Right renal cortex interstitium (tissue), 3 donors: ENCODE measurements at regions not wholly inside any gene's neighbourhood (a gene's known extent, or its start where the extent isn't known, plus 50 kb on each side); places are given as distances from the start of the nearest gene placed in this dataset.

Experiments used
- DNase-seq, 3 donors: peaks; one replicate each; pipeline ENCODE4 v3.0.0-alpha.2; 2013; ENCODE audit warnings: low read depth in 3 of 3, low spot score in 2 of 3

- DNase-seq: no peak
Measured at GRCh38 chr11:121801394-121801748, 314.6 kb downstream of the BLID start.

DNA sequence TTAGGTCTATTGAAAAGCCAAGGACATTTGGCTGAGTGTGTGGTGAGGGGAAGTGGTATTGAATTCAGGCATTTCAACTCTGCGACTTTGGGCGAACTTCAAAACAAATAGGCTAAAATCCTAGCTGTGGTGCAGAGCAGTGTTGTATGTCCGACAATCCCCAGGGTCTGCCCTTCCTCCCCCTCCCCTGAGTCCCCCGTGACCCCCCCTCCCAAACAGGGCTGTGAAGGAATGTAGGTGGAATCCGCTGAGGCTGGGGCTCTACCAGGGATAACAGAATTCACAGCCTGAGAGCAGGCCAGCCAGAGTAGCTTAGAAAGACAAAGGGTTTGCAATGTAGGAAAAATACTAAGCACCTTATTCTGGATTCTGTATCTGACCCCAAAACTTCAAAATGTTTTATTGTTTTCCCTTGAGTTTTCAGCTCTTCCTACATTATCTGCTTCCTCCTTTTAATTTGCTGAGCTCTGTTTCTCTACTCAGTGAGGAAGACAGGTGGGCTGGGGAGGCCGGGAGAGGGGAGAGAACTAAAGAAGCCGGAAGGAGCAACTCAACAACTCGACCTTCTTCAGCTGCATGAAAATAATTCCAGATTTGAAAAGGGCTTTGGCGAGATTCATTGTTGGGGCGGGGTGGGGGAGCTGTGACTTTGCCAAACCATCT lies 315.2 kb downstream of the BLID start:
- peak in 2 of 3 donors; percentile 63 to 67 for DNase-seq

- no peak for DNase-seq
Measured at GRCh38 chr11:121800240-121800639, 315.8 kb downstream of the BLID start.

- DNase-seq: no peak
Measured at GRCh38 chr11:121797496-121797895, 318.5 kb downstream of the BLID start.

DNA sequence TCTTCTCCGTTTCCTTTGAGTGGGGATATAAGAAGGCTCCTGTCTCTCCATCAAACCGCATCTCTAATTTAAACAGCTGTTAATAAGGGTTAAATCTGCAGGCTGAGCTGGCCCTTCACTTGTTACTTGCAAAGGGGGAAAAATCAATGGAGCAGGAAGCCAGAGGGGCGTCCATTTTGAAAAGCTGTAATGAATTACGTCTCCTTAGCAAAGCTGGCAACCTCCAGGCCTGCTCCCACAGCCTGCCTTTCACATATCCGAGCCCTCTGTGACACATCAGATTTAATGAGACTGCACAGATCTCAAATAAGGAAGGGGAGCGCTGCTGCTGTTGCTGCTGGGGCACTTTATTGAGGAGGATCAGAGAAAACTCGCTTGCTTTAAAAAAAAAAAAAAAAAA lies 320.8 kb downstream of the BLID start:
- no peak for DNase-seq

DNA sequence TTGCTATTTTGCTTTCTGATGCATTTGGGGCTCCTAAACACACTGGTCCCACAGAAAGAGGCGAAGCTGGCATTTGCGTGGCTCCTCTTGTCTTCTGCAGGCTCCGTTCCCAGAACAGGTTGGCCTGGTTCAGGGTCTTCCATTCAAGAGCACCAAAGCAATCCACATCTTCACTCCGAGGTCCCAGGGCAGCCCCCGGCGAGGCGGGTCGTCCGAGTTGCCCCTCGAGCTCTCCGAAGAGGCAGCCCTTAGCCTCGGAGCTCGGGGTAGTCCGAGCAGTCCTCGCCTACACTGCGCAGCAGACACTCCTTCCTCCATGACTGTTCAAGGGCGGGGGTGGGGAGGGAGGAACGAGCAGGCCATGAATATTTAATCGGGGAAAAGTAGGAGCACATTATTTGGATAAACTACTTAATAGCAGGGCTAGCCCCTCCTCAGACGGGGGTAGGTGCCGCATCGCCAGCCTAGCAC lies 321.3 kb downstream of the BLID start:
- no peak for DNase-seq

DNA sequence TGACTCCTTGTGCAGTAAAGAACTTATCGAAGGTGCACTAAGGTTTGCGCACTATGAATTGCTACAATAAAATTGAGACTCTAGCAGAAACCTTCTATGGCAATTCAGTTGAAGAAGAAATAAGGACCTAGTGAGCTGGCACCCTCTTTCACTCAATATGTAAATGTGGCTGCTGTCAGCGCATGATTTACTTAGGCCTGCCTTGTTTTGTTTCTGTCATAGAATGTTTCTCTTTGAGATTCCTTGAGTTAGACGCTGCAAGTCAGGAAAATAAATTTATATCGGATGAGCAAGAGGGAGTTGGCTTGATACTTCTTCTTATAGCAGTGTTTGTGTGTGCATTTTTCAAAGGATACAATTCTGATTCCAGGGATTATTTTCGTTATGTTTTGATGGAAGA lies 322.1 kb downstream of the BLID start:
- DNase-seq: no peak

DNA sequence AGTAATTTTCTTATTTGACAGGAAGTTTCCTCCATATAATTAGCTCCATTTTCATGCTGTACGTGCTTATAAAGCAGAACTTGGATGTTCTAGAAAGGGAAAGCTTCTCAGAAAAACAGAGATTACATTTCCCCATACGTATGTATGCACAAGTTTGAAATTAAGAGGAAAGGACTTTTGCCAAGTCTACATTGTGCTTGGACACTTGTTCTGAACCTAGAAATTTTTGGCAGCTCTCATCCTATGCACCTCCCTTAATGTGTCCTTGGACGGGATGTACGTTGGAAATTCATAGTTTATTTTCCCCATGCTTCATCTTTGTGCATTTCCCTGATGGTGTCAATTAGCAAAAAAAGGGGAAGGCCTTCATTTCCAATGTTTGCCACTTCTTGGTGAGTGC lies 322.7 kb downstream of the BLID start:
- no peak for DNase-seq

DNA sequence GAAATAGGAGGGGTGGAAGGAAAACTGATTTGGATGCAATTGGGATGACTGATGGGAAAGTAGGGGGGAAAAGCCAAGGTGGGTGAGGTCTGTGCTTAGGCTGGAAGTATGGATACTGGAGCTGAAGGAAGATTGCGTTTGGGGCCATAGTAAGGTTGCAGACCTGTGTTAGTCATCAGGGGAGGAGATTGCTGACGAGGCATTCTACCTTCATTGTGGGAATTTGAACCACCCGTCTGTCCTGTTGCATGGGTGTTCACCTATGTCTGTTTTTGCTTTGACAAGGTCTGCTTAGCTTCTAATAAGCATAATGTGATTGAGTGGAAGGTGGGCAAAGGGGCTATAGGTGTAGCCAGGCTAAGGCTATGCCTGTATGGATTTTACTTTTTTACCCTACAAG lies 323.8 kb downstream of the BLID start:
- no peak for DNase-seq

- no peak for DNase-seq
Measured at GRCh38 chr11:121790430-121790829, 325.6 kb downstream of the BLID start.

- DNase-seq: no peak
Measured at GRCh38 chr11:121780971-121781370, 328.2 kb upstream of the SORL1-AS1 start.

GRCh38 chr11:121777056-121777455 lies 324.3 kb upstream of the SORL1-AS1 start:
- DNase-seq: no peak

GRCh38 chr11:121775276-121775675 lies 322.5 kb upstream of the SORL1-AS1 start:
- no peak for DNase-seq

- DNase-seq: no peak
Measured at GRCh38 chr11:121773076-121773475, 320.3 kb upstream of the SORL1-AS1 start.

GRCh38 chr11:121770939-121771595 lies 318.3 kb upstream of the SORL1-AS1 start:
- DNase-seq: no peak

- no peak for DNase-seq
Measured at GRCh38 chr11:121769191-121769590, 316.4 kb upstream of the SORL1-AS1 start.

- no peak for DNase-seq
Measured at GRCh38 chr11:121767433-121767832, 314.7 kb upstream of the SORL1-AS1 start.

DNA sequence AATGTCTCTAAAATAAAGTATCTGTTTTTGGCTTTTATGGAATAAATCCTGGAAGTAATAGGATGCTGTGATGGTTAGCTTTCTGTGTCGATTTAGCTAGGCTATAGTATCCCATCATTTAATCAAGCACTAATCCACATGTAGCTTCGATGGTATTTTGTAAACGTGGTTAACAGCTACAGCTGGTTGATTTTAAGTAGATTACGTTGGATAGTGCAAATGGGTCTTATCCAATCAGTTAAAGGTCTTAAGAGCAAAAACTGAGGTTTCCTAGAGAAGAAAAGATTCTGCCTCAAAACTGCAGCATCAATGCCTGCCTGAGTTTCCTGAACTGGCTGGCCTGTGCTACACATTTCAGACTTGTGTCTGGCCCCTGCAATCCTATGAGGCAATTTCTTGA lies 314.2 kb upstream of the SORL1-AS1 start:
- DNase-seq: no peak

GRCh38 chr11:121766166-121766565 lies 313.4 kb upstream of the SORL1-AS1 start:
- no peak for DNase-seq

GRCh38 chr11:121763526-121763925 lies 310.8 kb upstream of the SORL1-AS1 start:
- DNase-seq: no peak

DNA sequence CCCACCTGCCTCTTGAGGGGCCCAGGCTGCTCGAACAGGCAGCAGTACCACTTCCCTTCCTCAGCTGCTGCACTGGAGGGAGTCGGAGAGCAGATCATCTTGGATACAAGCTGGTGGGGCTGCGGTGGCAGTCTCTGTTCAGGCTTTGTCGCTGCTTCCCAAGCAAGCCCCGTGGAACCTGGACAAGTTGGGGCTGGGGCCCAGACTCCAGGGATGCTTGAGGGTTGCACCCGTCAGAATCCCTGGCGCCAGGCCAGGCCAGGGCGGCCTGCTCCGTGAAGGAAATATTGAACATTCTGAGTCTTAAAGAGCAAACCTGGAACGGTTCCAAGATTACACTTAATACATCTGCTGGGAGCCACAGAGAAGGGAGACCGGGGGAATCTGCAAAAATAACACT lies 310.1 kb upstream of the SORL1-AS1 start:
- DNase-seq: no peak

GRCh38 chr11:121761186-121761585 lies 308.4 kb upstream of the SORL1-AS1 start:
- DNase-seq: no peak
